ENCODE measurements at regions not wholly inside any gene's neighbourhood (a gene's known extent, or its start where the extent isn't known, plus 50 kb on each side); places are given as distances from the start of the nearest gene placed in this dataset.

- Histone ChIP-seq H3K4me3 (no peak overlapping the region), H3K27ac (peak overlapping the region in 1 of 21 experiments; percentile 10)
These were observed 142.4 kb upstream of the TNFAIP3 start for GRCh38 chr6:137724495-137725211.

- H3K27ac ChIP-seq = no peak overlapping the region
- no peak overlapping the region for H3K4me3 ChIP-seq
These were observed 141.1 kb upstream of the TNFAIP3 start for GRCh38 chr6:137725949-137726348.

DNA sequence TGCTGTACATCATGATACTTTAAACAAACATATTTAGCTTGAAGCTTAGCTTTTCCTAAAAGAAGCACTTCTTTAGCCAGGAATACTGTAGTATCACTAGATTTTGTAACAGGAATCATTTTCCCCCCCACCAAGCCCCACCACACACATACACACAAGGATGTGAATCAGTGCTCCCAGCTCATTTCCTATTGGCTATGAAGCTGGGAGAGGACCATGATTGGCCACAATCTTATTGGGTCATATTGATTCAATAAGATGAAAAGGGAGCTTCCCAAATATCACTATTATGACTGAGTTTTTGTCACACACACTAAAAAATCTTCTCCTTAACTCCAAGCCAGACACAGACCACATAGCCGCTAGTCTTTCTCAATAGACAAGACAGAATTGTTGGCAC, 140.5 kb upstream of the TNFAIP3 start:
- no peak overlapping the region for H3K4me3 ChIP-seq
- H3K27ac ChIP-seq = no peak overlapping the region

- Histone ChIP-seq H3K4me3 (no peak overlapping the region), H3K27ac (no peak overlapping the region)
These were observed 139.8 kb upstream of the TNFAIP3 start for GRCh38 chr6:137727216-137727765.

DNA sequence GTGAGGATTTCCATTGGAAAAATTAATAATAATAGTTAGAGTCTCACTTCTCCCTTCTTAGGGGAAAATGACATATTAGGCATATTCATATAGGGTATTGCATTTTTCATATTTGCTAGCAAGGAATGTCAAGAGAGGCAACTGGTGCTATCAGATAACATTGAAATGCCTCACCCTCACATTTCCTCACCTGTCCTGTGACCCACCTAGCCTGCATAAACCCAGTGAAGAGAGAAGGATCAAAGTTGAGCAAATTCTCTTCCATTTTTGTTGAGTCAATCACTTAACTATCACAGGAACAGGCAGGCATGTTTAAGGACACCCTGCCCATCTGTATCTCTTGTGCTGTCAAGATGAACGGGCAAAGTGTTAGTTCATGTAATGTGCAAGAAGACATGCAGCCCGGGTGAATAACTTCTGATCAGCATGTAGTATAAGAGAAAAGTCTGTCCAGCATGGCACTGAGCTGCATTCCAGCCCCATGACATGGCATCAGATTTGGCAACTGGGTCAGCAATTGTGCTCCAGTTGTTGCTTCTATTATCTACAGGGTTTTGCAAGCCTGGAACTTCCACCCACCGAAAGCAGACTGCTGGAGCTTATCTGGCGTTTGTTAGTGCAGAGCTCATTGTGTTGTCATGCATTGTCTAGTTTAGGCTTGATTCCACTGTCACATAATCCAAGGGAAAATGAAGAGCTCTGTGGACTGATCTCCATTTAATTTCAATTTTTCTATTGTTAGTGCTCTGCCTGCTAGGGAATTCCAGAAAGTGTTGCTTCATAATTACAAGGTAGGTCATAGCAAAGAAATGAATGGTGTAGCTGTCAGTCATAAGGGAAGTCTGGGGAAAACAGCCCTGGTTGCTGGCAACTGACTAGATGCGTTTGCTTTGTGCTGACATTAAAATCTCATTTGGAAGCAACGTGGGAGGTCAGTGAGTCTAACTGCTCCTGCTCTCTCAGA, 138.4 kb upstream of the TNFAIP3 start:
- Histone ChIP-seq H3K27ac (peak overlapping the region in 16 of 21 experiments; percentile 4 to 72 (median 52)), H3K4me3 (no peak overlapping the region)

DNA sequence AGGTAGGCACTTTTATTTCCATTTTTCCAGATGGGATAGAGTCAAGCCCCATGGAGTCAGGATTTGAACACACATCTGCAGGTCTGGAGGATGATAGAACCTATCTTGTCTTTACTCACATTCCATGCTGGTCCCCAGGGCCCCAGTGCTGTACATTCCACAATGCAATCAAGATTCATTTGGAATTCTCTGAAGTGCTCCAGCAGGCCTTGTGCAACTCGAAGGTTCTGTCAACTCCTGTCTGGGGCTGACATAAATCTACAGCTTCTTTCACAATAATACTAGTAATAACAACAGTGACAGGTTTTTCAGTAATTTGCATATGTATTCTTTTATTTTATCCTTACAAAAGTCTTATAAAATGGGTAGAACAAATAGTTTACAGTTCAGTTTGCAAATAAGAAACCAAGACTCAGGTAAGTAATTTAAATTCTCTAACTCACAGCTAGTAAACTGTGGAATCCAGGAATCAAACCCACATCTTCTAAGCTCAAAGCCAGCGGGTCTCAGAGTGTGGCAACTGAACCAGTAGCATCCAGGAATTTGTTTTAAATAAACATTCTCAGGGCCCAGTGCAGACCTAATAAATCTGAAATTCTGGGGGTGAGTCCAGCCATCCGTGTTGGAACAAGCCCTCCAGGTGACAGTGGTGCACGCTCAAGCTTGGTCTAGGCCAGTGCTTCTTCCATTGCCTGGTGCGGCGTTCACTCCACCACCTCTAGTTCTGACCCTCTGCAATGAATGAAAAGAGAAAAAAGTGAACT, 137.0 kb upstream of the TNFAIP3 start:
- H3K27ac ChIP-seq = peak overlapping the region in 12 of 21 experiments; percentile 1 to 72 (median 54)
- H3K4me3 ChIP-seq = no peak overlapping the region

GRCh38 chr6:137731600-137731959, 135.5 kb upstream of the TNFAIP3 start:
- Histone ChIP-seq H3K4me3 (no peak overlapping the region), H3K27ac (peak overlapping the region in 2 of 21 experiments; percentile 14 to 19)

- peak overlapping the region in 2 of 21 experiments; percentile 19 to 42 for H3K27ac ChIP-seq
- H3K4me3 ChIP-seq = no peak overlapping the region
These were observed 135.0 kb upstream of the TNFAIP3 start for GRCh38 chr6:137731960-137732616.

GRCh38 chr6:137733372-137733771, 133.7 kb upstream of the TNFAIP3 start:
- Histone ChIP-seq H3K4me3 (no peak overlapping the region), H3K27ac (no peak overlapping the region)

DNA sequence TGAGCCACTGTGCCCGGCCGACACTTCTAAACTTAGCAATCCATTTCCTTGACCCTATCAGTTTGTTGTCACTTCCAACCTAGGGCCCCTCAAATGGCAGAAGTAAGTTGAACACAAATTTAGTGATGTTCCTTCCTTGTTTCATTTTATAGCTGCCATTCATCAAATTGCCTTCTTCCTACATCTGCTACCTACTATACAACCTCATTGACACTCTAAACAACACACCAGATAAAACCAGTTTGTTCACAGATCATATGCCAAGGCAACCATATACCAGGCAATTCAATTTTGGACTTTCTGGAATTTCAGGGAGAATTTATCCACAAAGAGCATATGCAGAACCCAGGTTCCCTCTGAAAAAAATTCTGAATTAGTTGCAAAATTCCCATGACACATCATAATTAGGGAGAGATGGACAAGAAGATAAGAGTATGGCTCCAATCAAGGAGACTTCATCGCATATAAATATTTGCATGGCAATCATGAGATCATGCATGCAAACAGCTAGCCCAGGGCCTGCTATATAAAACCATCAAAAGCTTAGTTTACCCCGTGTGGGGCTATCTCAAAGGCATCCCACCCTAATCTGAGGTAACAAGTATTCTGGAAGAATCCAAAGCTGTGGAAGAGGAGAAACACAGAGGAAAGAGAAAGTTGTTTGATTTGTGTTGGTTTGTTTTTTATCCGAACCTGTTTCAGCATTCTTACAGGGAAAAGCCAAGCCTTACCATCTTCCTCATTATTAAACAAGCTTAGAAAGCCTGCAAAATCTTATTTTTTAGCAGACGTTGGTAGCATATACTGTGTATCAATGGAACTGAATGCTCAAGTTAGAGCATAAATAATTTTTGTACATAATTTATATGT, 132.8 kb upstream of the TNFAIP3 start:
- no peak overlapping the region for H3K27ac ChIP-seq

GRCh38 chr6:137734875-137735182, 132.2 kb upstream of the TNFAIP3 start:
- Histone ChIP-seq H3K4me3 (no peak overlapping the region), H3K27ac (no peak overlapping the region)

More for the DNA sequence above, 132.8 kb upstream of the TNFAIP3 start:
- no peak overlapping the region for H3K4me3 ChIP-seq

- peak overlapping the region in 2 of 21 experiments; percentile 15 to 18 for H3K27ac ChIP-seq
- H3K4me3 ChIP-seq = no peak overlapping the region
These were observed 130.8 kb upstream of the TNFAIP3 start for GRCh38 chr6:137736048-137736818.

GRCh38 chr6:137736911-137737310, 130.1 kb upstream of the TNFAIP3 start:
- no peak overlapping the region for H3K4me3 ChIP-seq

DNA sequence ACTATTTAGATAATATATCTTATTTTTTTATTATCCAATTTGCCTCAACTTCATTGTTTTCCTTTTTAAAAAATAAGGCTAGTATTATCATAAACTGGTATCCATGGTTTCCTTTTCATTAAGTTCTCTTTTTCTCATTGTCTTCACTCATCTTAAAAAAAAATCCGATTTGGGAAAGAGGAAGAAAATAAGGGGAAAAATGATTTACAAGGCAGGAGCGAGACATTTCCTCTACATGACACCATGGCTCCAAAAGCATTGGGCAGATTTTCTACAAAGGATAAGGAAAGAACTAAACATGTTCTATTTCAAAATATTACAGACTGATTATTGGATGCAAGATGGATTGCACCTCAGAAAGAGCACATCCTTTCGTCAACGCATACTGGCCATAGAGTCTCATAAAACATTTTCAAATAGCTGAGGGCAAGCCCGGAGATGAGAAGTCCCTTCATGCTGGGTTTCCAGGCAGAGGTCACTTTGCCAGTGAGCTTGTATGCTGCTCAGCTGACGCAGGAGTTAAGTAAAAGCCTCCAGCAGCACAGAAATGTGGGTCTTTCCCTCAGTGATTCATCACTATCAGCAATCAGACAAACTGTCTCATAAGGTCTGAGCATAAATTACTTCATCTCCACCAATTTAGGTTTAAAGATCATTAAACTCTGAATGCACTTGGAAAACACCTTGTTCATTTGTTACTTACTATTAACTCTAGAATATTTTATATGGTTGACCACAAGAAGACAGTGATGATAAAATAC, 129.0 kb upstream of the TNFAIP3 start:
- Histone ChIP-seq H3K4me3 (no peak overlapping the region), H3K27ac (peak overlapping the region in 3 of 21 experiments; percentile 3 to 17 (median 7))

More at GRCh38 chr6:137736911-137737310, 130.1 kb upstream of the TNFAIP3 start:
- peak overlapping the region in 2 of 21 experiments; percentile 15 to 18 for H3K27ac ChIP-seq

- Histone ChIP-seq H3K27ac (peak overlapping the region in 2 of 21 experiments; percentile 21 to 37), H3K4me3 (no peak overlapping the region)
These were observed 128.0 kb upstream of the TNFAIP3 start for GRCh38 chr6:137738931-137739504.

DNA sequence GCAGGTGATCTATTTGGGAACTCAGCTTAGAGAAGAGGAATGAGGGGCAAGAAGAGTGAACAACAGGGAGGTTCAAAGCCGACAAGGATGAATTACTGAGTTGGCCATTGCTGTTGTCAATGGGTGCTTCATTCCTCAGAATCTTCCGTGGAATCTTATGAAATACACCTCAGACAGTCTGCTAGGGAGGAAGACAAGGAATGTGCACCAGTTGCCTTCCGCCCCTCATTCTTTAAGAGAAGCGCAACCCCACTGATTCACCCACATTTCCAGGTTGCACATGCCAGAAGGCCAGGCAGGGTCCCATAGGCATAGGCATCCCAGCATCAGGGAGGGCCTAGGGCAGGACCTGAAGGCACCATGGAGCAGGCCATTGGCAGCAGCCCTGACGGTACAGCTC, 127.5 kb upstream of the TNFAIP3 start:
- Histone ChIP-seq H3K4me3 (no peak overlapping the region), H3K27ac (peak overlapping the region in 6 of 21 experiments; percentile 21 to 67 (median 42))
